ENCODE measurements at regions not wholly inside any gene's neighbourhood (a gene's known extent, or its start where the extent isn't known, plus 50 kb on each side); places are given as distances from the start of the nearest gene placed in this dataset.

GRCh38 chr2:105598829-105599698 lies 145.6 kb upstream of the NCK2 start:
- no peak overlapping the region for H2AFZ ChIP-seq (ENCODE audit: insufficient read depth, low read length, poor library complexity)
- H3K36me3 ChIP-seq (ENCODE audit: control insufficient read depth in 1 of 2, insufficient read depth in 2 of 2, low read length in 2 of 2) = no peaks in the 10 kb centered on the region
- H4K91ac ChIP-seq (ENCODE audit: low read depth, low read length) = no peak overlapping the region
- DNase-seq = no peak
- no peak overlapping the region for H3K9ac ChIP-seq (ENCODE audit: low read length)
- no peak overlapping the region for H3K4ac ChIP-seq (ENCODE audit: low read depth, low read length)
- H3K18ac ChIP-seq (ENCODE audit: low read length) = no peak overlapping the region
- H3K23ac ChIP-seq (ENCODE audit: low read length) = no peak overlapping the region
- no peaks in the 10 kb centered on the region for H3K79me2 ChIP-seq (ENCODE audit: control insufficient read depth, insufficient read depth, low read length, poor library complexity)
- peaks cover 0 to 2% of the 10 kb centered on the region in 2 experiments for H3K4me1 ChIP-seq (ENCODE audit: control insufficient read depth in 1 of 2, insufficient read depth in 2 of 2, low read length in 2 of 2)
- no peaks in the 10 kb centered on the region for H3K27me3 ChIP-seq (ENCODE audit: insufficient read depth, low read length)
- no peak overlapping the region for H4K8ac ChIP-seq (ENCODE audit: low read depth, low read length)
- no CpG with 5 or more reads among the region's 6 CpGs for WGBS (ENCODE audit: extremely low coverage, insufficient coverage, insufficient read length)
- H3K4me2 ChIP-seq (ENCODE audit: low read length) = no peak overlapping the region
- H3K79me1 ChIP-seq (ENCODE audit: low read length) = no peaks in the 10 kb centered on the region
- no peak overlapping the region for H3K14ac ChIP-seq (ENCODE audit: low read length)
- H3K4me3 ChIP-seq (ENCODE audit: low read depth, low read length) = no peak overlapping the region
- peaks cover 1% of the 10 kb centered on the region for H3K9me3 ChIP-seq (ENCODE audit: insufficient read depth, low read depth, low read length)
- no peak overlapping the region for H2BK12ac ChIP-seq (ENCODE audit: low read length)
- no peak overlapping the region for H2AK5ac ChIP-seq (ENCODE audit: low read length)
- H2BK5ac ChIP-seq (ENCODE audit: low read depth, low read length, poor library complexity) = no peak overlapping the region
- H4K12ac ChIP-seq (ENCODE audit: low read depth, low read length) = no peak overlapping the region
- H2BK120ac ChIP-seq (ENCODE audit: insufficient read depth, low read length, poor library complexity) = no peak overlapping the region
- no peak overlapping the region for H3K27ac ChIP-seq (ENCODE audit: low read depth, low read length)

GRCh38 chr2:105597806-105598803 lies 146.6 kb upstream of the NCK2 start:
- H3K9ac ChIP-seq (ENCODE audit: low read length) = no peak overlapping the region
- H2AFZ ChIP-seq (ENCODE audit: insufficient read depth, low read length, poor library complexity) = no peak overlapping the region
- no peak overlapping the region for H2BK12ac ChIP-seq (ENCODE audit: low read length)
- no peak for DNase-seq
- no peaks in the 10 kb centered on the region for H3K27me3 ChIP-seq (ENCODE audit: insufficient read depth, low read length)
- H2AK5ac ChIP-seq (ENCODE audit: low read length) = no peak overlapping the region
- H3K23ac ChIP-seq (ENCODE audit: low read length) = no peak overlapping the region
- H3K79me2 ChIP-seq (ENCODE audit: control insufficient read depth, insufficient read depth, low read length, poor library complexity) = no peaks in the 10 kb centered on the region
- peaks cover 0 to 2% of the 10 kb centered on the region in 2 experiments for H3K4me1 ChIP-seq (ENCODE audit: control insufficient read depth in 1 of 2, insufficient read depth in 2 of 2, low read length in 2 of 2)
- WGBS (ENCODE audit: extremely low coverage, insufficient coverage, insufficient read length) = no CpG with 5 or more reads among the region's 10 CpGs
- H3K14ac ChIP-seq (ENCODE audit: low read length) = no peak overlapping the region
- H3K27ac ChIP-seq (ENCODE audit: low read depth, low read length) = no peak overlapping the region
- no peak overlapping the region for H3K4me2 ChIP-seq (ENCODE audit: low read length)
- no peak overlapping the region for H4K12ac ChIP-seq (ENCODE audit: low read depth, low read length)
- no peak overlapping the region for H4K91ac ChIP-seq (ENCODE audit: low read depth, low read length)
- H2BK5ac ChIP-seq (ENCODE audit: low read depth, low read length, poor library complexity) = no peak overlapping the region
- peaks cover 1% of the 10 kb centered on the region for H3K9me3 ChIP-seq (ENCODE audit: insufficient read depth, low read depth, low read length)
- H3K79me1 ChIP-seq (ENCODE audit: low read length) = no peaks in the 10 kb centered on the region
- no peak overlapping the region for H3K4me3 ChIP-seq (ENCODE audit: low read depth, low read length)
- H3K36me3 ChIP-seq (ENCODE audit: control insufficient read depth in 1 of 2, insufficient read depth in 2 of 2, low read length in 2 of 2) = no peaks in the 10 kb centered on the region
- H3K4ac ChIP-seq (ENCODE audit: low read depth, low read length) = no peak overlapping the region
- H4K8ac ChIP-seq (ENCODE audit: low read depth, low read length) = no peak overlapping the region
- H3K18ac ChIP-seq (ENCODE audit: low read length) = no peak overlapping the region
- no peak overlapping the region for H2BK120ac ChIP-seq (ENCODE audit: insufficient read depth, low read length, poor library complexity)

GRCh38 chr2:105597011-105597805 lies 147.5 kb upstream of the NCK2 start:
- no peak overlapping the region for H4K12ac ChIP-seq (ENCODE audit: low read depth, low read length)
- peaks cover 0 to 2% of the 10 kb centered on the region in 2 experiments for H3K4me1 ChIP-seq (ENCODE audit: control insufficient read depth in 1 of 2, insufficient read depth in 2 of 2, low read length in 2 of 2)
- H3K9ac ChIP-seq (ENCODE audit: low read length) = no peak overlapping the region
- no peak overlapping the region for H3K4me3 ChIP-seq (ENCODE audit: low read depth, low read length)
- no peak overlapping the region for H2AK5ac ChIP-seq (ENCODE audit: low read length)
- H2BK120ac ChIP-seq (ENCODE audit: insufficient read depth, low read length, poor library complexity) = no peak overlapping the region
- H2BK5ac ChIP-seq (ENCODE audit: low read depth, low read length, poor library complexity) = no peak overlapping the region
- no peak overlapping the region for H3K27ac ChIP-seq (ENCODE audit: low read depth, low read length)
- DNase-seq = no peak
- H3K14ac ChIP-seq (ENCODE audit: low read length) = no peak overlapping the region
- H3K4me2 ChIP-seq (ENCODE audit: low read length) = no peak overlapping the region
- no CpG with 5 or more reads among the region's 15 CpGs for WGBS (ENCODE audit: extremely low coverage, insufficient coverage, insufficient read length)
- no peaks in the 10 kb centered on the region for H3K27me3 ChIP-seq (ENCODE audit: insufficient read depth, low read length)
- H3K23ac ChIP-seq (ENCODE audit: low read length) = no peak overlapping the region
- no peak overlapping the region for H2AFZ ChIP-seq (ENCODE audit: insufficient read depth, low read length, poor library complexity)
- H3K18ac ChIP-seq (ENCODE audit: low read length) = no peak overlapping the region
- H3K9me3 ChIP-seq (ENCODE audit: insufficient read depth, low read depth, low read length) = peaks cover 1% of the 10 kb centered on the region
- H2BK12ac ChIP-seq (ENCODE audit: low read length) = no peak overlapping the region
- H3K79me1 ChIP-seq (ENCODE audit: low read length) = no peaks in the 10 kb centered on the region
- H3K79me2 ChIP-seq (ENCODE audit: control insufficient read depth, insufficient read depth, low read length, poor library complexity) = no peaks in the 10 kb centered on the region
- H4K91ac ChIP-seq (ENCODE audit: low read depth, low read length) = no peak overlapping the region
- H3K36me3 ChIP-seq (ENCODE audit: control insufficient read depth in 1 of 2, insufficient read depth in 2 of 2, low read length in 2 of 2) = no peaks in the 10 kb centered on the region
- no peak overlapping the region for H4K8ac ChIP-seq (ENCODE audit: low read depth, low read length)
- H3K4ac ChIP-seq (ENCODE audit: low read depth, low read length) = no peak overlapping the region

GRCh38 chr2:105596411-105596921 lies 148.2 kb upstream of the NCK2 start:
- Histone ChIP-seq H3K9me3 (ENCODE audit: insufficient read depth, low read depth, low read length) (peaks cover 1% of the 10 kb centered on the region), H3K23ac (ENCODE audit: low read length) (no peak overlapping the region), H2BK5ac (ENCODE audit: low read depth, low read length, poor library complexity) (no peak overlapping the region), H2BK12ac (ENCODE audit: low read length) (no peak overlapping the region), H3K36me3 (ENCODE audit: control insufficient read depth in 1 of 2, insufficient read depth in 2 of 2, low read length in 2 of 2) (no peaks in the 10 kb centered on the region), H3K4me3 (ENCODE audit: low read depth, low read length) (no peak overlapping the region), H3K79me1 (ENCODE audit: low read length) (no peaks in the 10 kb centered on the region), H3K14ac (ENCODE audit: low read length) (no peak overlapping the region), H3K4ac (ENCODE audit: low read depth, low read length) (no peak overlapping the region), H3K9ac (ENCODE audit: low read length) (no peak overlapping the region), H2AFZ (ENCODE audit: insufficient read depth, low read length, poor library complexity) (no peak overlapping the region), H4K8ac (ENCODE audit: low read depth, low read length) (no peak overlapping the region), H3K79me2 (ENCODE audit: control insufficient read depth, insufficient read depth, low read length, poor library complexity) (no peaks in the 10 kb centered on the region), H3K4me1 (ENCODE audit: control insufficient read depth in 1 of 2, insufficient read depth in 2 of 2, low read length in 2 of 2) (peaks cover 0 to 2% of the 10 kb centered on the region in 2 experiments), H3K27me3 (ENCODE audit: insufficient read depth, low read length) (no peaks in the 10 kb centered on the region), H4K12ac (ENCODE audit: low read depth, low read length) (no peak overlapping the region), H4K91ac (ENCODE audit: low read depth, low read length) (no peak overlapping the region), H2AK5ac (ENCODE audit: low read length) (no peak overlapping the region), H3K4me2 (ENCODE audit: low read length) (no peak overlapping the region), H2BK120ac (ENCODE audit: insufficient read depth, low read length, poor library complexity) (no peak overlapping the region), H3K18ac (ENCODE audit: low read length) (no peak overlapping the region), H3K27ac (ENCODE audit: low read depth, low read length) (no peak overlapping the region)
- WGBS (ENCODE audit: extremely low coverage, insufficient coverage, insufficient read length) = no CpG with 5 or more reads among the region's 6 CpGs
- no peak for DNase-seq

All from trophoblast cell (in vitro differentiated cells and primary cell).